Uterus (tissue), 2 donors: ENCODE measurements at regions not wholly inside any gene's neighbourhood (a gene's known extent, or its start where the extent isn't known, plus 50 kb on each side); places are given as distances from the start of the nearest gene placed in this dataset.

Source experiments
- POLR2A ChIP-seq, 2 donors: fragments of 450-650 bp; IDR thresholded peaks; one replicate each; pipeline ENCODE4 v1.6.1; 2016; ENCODE audit warnings: antibody characterized with exemption in 2 of 2, mild to moderate bottlenecking in 1 of 2, moderate library complexity in 1 of 2
- TF ChIP-seq, protein P1 (sequence below), 4 experiments: fragments of 200-600 bp in 2 of 4; fragments of 450-650 bp in 2 of 4; sonication (generic) in 2 of 4; IDR thresholded peaks; one replicate each; pipeline ENCODE4 v1.5.1; 2016 to 2019; ENCODE audit warnings: antibody characterized with exemption in 4 of 4, mild to moderate bottlenecking in 2 of 4, moderate library complexity in 1 of 4

DNA sequence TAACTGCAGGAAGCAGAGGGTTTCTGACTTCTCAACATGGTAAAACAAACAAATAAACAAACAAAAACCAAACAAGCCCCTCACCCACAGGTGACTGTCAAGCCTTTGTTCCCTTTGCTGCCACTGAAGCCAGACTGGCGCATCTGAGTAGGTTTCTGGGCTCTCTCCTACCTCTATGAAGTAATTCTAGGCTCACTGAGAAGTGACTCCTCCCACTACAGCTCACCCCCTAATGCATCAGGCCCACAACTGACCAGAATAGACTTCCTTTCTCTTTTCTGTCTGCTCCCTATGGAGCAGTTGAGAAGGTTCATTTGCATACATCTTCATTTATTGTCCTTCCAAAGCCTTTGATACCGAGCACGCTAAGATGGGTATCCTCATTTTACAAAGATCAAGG, 77.0 kb upstream of the CCL2 start:
- TF ChIP-seq, protein P1, sequence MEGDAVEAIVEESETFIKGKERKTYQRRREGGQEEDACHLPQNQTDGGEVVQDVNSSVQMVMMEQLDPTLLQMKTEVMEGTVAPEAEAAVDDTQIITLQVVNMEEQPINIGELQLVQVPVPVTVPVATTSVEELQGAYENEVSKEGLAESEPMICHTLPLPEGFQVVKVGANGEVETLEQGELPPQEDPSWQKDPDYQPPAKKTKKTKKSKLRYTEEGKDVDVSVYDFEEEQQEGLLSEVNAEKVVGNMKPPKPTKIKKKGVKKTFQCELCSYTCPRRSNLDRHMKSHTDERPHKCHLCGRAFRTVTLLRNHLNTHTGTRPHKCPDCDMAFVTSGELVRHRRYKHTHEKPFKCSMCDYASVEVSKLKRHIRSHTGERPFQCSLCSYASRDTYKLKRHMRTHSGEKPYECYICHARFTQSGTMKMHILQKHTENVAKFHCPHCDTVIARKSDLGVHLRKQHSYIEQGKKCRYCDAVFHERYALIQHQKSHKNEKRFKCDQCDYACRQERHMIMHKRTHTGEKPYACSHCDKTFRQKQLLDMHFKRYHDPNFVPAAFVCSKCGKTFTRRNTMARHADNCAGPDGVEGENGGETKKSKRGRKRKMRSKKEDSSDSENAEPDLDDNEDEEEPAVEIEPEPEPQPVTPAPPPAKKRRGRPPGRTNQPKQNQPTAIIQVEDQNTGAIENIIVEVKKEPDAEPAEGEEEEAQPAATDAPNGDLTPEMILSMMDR (IDR thresholded peaks at IDR 0.05): no peak
- TF ChIP-seq POLR2A (IDR thresholded peaks at IDR 0.05): no peak
